ENCODE measurements at regions not wholly inside any gene's neighbourhood (a gene's known extent, or its start where the extent isn't known, plus 50 kb on each side); places are given as distances from the start of the nearest gene placed in this dataset.
"Not testable (repeated sequence)": the region's sequence is repeated elsewhere in the genome, so short reads cannot be mapped to it uniquely, and the experiment has no call there.

GRCh38 chr9:39665020-39665419 is 309.6 kb downstream of the SPATA31A1 start:
- DNase-seq (ENCODE audit: low read depth, low spot score) = not testable (repeated sequence)

GRCh38 chr9:39674437-39675210 is 319.2 kb downstream of the SPATA31A1 start:
- not testable (repeated sequence) for DNase-seq (ENCODE audit: low read depth, low spot score)

- DNase-seq (ENCODE audit: low read depth, low spot score) = not testable (repeated sequence)
Observed at GRCh38 chr9:39675211-39675553, 319.7 kb downstream of the SPATA31A1 start.

GRCh38 chr9:39678534-39679263 is 323.2 kb downstream of the SPATA31A1 start:
- DNase-seq (ENCODE audit: low read depth, low spot score) = not testable (repeated sequence)

GRCh38 chr9:39680694-39681401 is 325.4 kb downstream of the SPATA31A1 start:
- not testable (repeated sequence) for DNase-seq (ENCODE audit: low read depth, low spot score)

- not testable (repeated sequence) for DNase-seq (ENCODE audit: low read depth, low spot score)
Observed at GRCh38 chr9:39728862-39729261, 373.4 kb downstream of the SPATA31A1 start.

GRCh38 chr9:39744898-39745297 is 389.4 kb downstream of the SPATA31A1 start:
- DNase-seq (ENCODE audit: low read depth, low spot score) = not testable (repeated sequence)

- not testable (repeated sequence) for DNase-seq (ENCODE audit: low read depth, low spot score)
Observed at GRCh38 chr9:39775570-39775969, 420.1 kb downstream of the SPATA31A1 start.

GRCh38 chr9:39791356-39791755 is 435.9 kb downstream of the SPATA31A1 start:
- not testable (repeated sequence) for DNase-seq (ENCODE audit: low read depth, low spot score)

GRCh38 chr9:39797935-39798334 is 442.5 kb downstream of the SPATA31A1 start:
- not testable (repeated sequence) for DNase-seq (ENCODE audit: low read depth, low spot score)

- DNase-seq (ENCODE audit: low read depth, low spot score) = not testable (repeated sequence)
Observed at GRCh38 chr9:39799252-39799651, 443.8 kb downstream of the SPATA31A1 start.

- not testable (repeated sequence) for DNase-seq (ENCODE audit: low read depth, low spot score)
Observed at GRCh38 chr9:39802561-39802960, 447.1 kb downstream of the SPATA31A1 start.

GRCh38 chr9:39809401-39810226 is 454.1 kb downstream of the SPATA31A1 start:
- DNase-seq (ENCODE audit: low read depth, low spot score) = not testable (repeated sequence)

- not testable (repeated sequence) for DNase-seq (ENCODE audit: low read depth, low spot score)
Observed at GRCh38 chr9:39810401-39810800, 454.9 kb downstream of the SPATA31A1 start.

- DNase-seq (ENCODE audit: low read depth, low spot score) = not testable (repeated sequence)
Observed at GRCh38 chr9:39811615-39812014, 456.1 kb downstream of the SPATA31A1 start.

GRCh38 chr9:39828457-39828856 is 473.0 kb downstream of the SPATA31A1 start:
- DNase-seq (ENCODE audit: low read depth, low spot score) = not testable (repeated sequence)
